AG10803 (cell line): ENCODE measurements at regions not wholly inside any gene's neighbourhood (a gene's known extent, or its start where the extent isn't known, plus 50 kb on each side); places are given as distances from the start of the nearest gene placed in this dataset.

Experiments used
- DNase-seq: peaks from one replicate; pipeline ENCODE4 v3.0.0; 2010; ENCODE audit warnings: low read depth
- H3K4me3 ChIP-seq: 2 replicates; pipeline ENCODE4 v1.5.1; 2011; ENCODE audit warnings: mild to moderate bottlenecking, low read length, control low read depth
- TF ChIP-seq, protein P1 (sequence below): conservative IDR thresholded peaks from 2 replicates; pipeline ENCODE4 v1.5.1; 2011; ENCODE audit warnings: mild to moderate bottlenecking, low read length, control low read depth, inconsistent platforms

DNA sequence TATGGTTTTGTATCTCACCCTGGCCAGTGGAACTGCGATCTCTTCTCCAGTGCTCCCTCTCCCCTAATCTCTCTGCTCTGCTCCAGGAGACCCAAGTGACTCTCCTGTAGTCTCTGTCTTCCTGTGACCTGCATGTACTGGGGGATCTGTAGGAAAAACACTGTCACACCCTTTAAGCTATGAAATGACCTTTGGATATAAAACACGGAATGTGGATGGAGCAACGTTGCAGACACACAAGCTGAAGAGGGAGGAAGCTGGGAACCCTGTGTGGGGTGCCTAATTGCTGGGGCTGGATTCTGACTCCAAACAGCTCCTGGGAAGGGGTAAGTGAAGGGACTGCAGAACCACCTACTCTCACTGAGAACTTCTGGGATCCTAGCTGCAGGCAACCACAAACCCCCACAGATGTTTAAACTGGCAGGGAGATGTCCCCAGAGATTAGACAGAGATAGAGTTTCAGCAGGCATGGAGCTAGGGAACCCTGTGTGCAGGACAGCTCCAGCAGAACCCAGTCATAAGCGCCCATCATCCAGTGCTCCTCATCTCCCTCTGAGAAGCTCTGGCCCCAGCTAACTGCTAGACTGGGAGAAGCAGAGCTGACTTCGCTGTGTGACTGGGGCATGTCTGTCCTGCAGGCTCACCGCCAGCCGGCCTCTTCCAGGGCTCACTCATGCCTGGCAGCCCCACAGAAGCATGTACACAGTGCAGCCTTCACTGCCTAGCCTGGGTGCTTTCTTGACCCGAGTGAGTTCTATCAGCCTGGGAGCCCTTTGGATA is 482.7 kb upstream of the SETBP1 start:
- H3K4me3 ChIP-seq: no peak overlapping the region
- no peak for DNase-seq
- TF ChIP-seq, protein P1, sequence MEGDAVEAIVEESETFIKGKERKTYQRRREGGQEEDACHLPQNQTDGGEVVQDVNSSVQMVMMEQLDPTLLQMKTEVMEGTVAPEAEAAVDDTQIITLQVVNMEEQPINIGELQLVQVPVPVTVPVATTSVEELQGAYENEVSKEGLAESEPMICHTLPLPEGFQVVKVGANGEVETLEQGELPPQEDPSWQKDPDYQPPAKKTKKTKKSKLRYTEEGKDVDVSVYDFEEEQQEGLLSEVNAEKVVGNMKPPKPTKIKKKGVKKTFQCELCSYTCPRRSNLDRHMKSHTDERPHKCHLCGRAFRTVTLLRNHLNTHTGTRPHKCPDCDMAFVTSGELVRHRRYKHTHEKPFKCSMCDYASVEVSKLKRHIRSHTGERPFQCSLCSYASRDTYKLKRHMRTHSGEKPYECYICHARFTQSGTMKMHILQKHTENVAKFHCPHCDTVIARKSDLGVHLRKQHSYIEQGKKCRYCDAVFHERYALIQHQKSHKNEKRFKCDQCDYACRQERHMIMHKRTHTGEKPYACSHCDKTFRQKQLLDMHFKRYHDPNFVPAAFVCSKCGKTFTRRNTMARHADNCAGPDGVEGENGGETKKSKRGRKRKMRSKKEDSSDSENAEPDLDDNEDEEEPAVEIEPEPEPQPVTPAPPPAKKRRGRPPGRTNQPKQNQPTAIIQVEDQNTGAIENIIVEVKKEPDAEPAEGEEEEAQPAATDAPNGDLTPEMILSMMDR: no peak

DNA sequence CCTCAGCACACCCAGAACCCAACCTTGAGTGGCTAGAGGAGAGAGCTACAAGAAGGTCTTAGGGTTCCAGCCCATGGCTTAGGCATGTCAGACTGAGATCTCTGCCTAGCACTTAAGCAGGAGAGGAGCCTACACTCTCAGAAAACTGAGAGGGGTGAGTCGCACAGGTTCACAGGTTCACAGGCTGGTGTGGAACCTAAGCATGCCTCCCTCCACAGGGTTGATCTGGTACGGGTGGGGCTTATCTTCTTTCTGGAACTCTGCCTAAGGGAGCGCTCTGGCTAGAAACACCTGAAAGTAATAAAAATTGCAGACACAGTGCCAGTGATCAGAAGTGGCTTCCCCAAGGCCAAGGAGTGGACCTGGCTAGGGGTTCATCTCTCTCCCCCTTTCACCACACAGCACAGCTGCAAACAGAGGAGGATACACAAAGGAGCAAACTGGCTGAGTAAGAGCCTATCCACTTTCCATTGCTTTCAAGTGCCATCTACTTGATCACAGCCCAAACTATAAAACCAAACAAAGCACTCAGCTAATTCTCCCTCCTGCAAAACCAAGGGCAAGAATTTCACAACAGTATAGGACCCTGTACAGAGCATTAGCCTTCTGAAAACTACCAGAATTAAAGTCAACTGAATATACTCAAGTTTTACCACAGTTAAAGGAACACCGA is 481.9 kb upstream of the SETBP1 start:
- TF ChIP-seq, protein P1: no peak
- no peak for DNase-seq
- no peak overlapping the region for H3K4me3 ChIP-seq

DNA sequence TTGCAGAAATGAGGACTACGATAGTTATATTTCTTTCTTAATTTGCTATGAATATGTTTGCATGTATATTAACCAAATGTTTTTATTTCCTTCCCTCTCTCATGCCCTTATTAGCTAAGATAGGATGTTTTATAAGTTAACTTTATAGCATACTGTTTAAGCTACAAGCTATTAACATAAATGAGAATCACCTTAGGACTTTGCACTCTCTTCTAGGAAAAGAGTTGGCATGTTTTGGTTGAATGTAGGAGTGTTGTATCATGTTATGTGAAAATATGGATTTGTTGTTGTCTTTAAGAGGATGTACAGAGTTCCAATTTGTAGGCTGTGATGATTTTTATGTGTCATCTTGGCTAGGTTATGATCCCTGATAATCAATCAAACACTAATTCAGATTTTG is 467.4 kb upstream of the SETBP1 start:
- no peak for DNase-seq
- TF ChIP-seq, protein P1: no peak

DNA sequence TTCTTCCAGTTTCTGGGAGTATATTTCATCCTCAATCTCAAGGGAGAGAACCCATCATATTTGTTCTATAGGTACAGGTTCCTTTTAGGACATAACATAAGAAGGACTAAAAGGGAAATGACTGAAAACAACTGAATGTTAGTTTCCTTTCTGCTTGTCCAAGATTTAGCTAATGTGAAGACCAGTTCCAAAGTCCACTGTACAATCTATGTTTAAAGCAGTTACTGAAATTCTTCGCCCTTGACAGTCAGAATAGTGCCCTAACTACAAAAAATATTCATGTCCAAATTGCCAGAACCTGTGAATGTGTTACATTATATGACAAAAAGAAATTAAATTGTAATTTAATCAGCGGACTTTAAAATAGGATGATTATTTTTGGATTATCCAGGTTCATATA is 466.3 kb upstream of the SETBP1 start:
- DNase-seq: no peak
- no peak overlapping the region for H3K4me3 ChIP-seq
- TF ChIP-seq, protein P1: no peak

More for the DNA sequence above, 467.4 kb upstream of the SETBP1 start:
- no peak overlapping the region for H3K4me3 ChIP-seq

DNA sequence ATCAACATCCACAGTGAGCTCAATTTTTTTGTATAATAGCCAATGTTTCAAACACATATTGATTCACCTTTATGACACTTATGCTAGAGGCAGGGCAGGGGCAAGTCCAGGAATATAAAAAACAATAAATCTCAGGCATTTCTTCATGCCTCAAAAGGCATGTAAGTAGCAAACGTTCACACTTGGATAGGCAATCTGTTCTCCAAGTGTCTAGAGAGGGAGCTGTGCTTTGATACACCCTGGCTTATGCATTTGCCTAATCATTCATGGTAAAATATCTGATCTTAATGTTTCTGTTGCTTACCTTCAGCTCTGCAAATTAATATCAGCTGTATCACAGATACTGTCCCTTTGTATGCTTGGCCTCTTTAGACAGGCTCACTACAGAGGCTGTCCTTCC is 464.5 kb upstream of the SETBP1 start:
- TF ChIP-seq, protein P1: no peak
- no peak overlapping the region for H3K4me3 ChIP-seq
- DNase-seq: no peak

DNA sequence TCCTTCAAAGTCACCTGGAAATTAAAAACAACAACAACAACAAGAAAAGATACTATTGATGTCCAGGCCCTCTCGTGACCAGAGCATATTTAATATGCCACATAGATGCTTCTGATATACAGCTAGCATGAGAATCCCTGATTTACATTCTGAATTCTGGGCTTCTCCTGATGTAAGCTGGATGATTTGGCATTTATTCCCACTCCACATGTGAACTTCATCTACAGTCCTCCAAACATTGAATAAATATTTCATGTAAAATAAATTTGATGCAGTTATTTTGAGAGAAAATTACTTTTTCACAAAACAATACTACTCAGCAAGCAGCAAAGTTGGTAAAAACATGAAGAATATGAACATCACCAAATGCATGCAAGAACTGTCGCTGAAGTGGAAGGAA is 453.2 kb upstream of the SETBP1 start:
- no peak for DNase-seq
- H3K4me3 ChIP-seq: no peak overlapping the region
- TF ChIP-seq, protein P1: no peak

DNA sequence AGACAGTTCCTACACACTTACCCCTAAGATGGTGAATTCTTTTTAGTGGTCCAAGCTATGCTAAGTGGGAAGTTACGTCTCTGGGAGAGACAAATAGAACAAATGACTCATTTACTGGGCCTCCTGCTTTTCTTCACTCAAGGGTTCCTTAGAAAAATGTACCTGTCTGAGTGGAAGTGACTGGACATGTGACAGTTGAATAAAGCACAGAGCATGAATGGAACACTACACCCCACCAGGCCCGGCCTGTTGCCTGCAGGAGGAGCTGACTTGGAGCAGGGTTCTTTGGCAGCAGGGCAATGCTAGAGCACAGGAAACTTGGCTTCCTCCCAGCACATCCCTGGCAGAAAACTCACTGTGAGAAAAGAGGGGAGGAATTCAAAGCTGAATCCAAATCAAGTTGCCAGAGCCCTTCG is 451.0 kb upstream of the SETBP1 start:
- H3K4me3 ChIP-seq: no peak overlapping the region
- TF ChIP-seq, protein P1: no peak

More for the DNA sequence above, 451.0 kb upstream of the SETBP1 start:
- peak; percentile 24 for DNase-seq
